ENCODE measurements at regions not wholly inside any gene's neighbourhood (a gene's known extent, or its start where the extent isn't known, plus 50 kb on each side); places are given as distances from the start of the nearest gene placed in this dataset.

DNA sequence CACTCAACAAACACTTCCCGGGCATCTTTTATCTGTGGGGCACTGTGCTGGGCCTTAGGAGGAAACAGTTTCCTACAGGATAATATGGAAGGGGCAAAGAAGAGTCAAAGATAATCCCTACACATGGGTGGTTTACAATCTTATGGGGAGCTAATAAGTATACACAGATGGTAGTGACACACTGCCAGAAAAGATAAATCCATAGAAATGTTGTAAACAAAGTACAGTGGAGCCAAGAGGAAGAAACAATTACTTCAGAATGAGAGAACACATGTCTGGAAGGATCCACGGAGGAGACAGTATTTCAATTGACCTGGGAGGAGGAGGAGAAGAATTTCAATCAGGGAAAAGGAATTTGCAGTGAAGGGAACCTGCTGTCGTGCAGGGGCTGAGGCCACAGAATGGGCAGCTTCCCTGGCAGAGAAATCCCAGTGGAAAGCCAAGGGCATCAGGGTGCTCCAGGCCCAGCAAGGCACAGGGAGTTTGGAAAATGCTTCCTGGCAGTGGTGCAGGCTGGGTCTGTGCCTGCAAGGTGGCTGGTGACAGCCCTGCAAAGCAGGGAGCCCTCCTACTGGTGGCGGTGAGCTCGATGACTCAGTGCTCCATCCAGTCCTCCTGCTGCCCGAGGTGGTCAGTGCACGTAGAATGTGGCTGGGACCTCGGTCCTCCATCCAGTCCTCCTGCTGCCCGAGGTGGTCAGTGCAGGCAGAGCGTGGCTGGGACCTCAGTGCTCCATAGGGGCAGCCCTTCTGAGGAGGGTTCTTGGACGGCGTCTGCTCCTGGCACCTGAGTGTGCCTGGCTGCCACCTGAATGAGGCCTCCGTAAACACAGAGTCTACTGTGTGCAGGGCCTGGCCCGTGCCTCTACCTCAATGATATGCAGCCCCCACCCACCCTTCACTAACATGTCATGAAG, 444.3 kb upstream of the B3GAT1 start:
- Histone ChIP-seq H3K9me3 (ENCODE audit: control insufficient read depth, insufficient read depth, low read depth, low read length) (no peaks in the 10 kb centered on the region), H3K36me3 (ENCODE audit: control insufficient read depth, insufficient read depth, low read length) (no peaks in the 10 kb centered on the region), H3K27ac (ENCODE audit: low read length) (no peak overlapping the region), H3K4me1 (ENCODE audit: control insufficient read depth, insufficient read depth, low read length) (no peaks in the 10 kb centered on the region), H3K27me3 (ENCODE audit: control insufficient read depth, insufficient read depth, low read length) (no peaks in the 10 kb centered on the region), H3K4me3 (ENCODE audit: low read depth in 2 of 2, low read length in 2 of 2) (no peak overlapping the region)
- in situ Hi-C loops (cut with HindIII; ENCODE audit: low pct_unique_long_range_greater_than_20kb, low sequenced_read_pairs): no loop called here
- ChIA-PET CTCF (no interaction called here), POLR2A (no interaction called here)
- intact Hi-C loops (cut with micrococcal nuclease; ENCODE audit: unreplicated experiment): no loop called here
- TF ChIP-seq SIN3A (IDR thresholded peaks at IDR 0.05; ENCODE audit: borderline replicate concordance, insufficient read depth, low read depth, low read length): no peak
- no peak for TF ChIP-seq POLR2AphosphoS5 (IDR thresholded peaks at IDR 0.05; ENCODE audit: low read depth, low read length)
- TF ChIP-seq TCF7L2 (IDR thresholded peaks at IDR 0.05; ENCODE audit: low read depth, low read length): no peak
- TF ChIP-seq, protein P1, sequence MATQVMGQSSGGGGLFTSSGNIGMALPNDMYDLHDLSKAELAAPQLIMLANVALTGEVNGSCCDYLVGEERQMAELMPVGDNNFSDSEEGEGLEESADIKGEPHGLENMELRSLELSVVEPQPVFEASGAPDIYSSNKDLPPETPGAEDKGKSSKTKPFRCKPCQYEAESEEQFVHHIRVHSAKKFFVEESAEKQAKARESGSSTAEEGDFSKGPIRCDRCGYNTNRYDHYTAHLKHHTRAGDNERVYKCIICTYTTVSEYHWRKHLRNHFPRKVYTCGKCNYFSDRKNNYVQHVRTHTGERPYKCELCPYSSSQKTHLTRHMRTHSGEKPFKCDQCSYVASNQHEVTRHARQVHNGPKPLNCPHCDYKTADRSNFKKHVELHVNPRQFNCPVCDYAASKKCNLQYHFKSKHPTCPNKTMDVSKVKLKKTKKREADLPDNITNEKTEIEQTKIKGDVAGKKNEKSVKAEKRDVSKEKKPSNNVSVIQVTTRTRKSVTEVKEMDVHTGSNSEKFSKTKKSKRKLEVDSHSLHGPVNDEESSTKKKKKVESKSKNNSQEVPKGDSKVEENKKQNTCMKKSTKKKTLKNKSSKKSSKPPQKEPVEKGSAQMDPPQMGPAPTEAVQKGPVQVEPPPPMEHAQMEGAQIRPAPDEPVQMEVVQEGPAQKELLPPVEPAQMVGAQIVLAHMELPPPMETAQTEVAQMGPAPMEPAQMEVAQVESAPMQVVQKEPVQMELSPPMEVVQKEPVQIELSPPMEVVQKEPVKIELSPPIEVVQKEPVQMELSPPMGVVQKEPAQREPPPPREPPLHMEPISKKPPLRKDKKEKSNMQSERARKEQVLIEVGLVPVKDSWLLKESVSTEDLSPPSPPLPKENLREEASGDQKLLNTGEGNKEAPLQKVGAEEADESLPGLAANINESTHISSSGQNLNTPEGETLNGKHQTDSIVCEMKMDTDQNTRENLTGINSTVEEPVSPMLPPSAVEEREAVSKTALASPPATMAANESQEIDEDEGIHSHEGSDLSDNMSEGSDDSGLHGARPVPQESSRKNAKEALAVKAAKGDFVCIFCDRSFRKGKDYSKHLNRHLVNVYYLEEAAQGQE (IDR thresholded peaks at IDR 0.05; ENCODE audit: insufficient read depth in 1 of 2, low read depth in 2 of 2, low read length in 1 of 2): no peak
- TF ChIP-seq, protein P2, sequence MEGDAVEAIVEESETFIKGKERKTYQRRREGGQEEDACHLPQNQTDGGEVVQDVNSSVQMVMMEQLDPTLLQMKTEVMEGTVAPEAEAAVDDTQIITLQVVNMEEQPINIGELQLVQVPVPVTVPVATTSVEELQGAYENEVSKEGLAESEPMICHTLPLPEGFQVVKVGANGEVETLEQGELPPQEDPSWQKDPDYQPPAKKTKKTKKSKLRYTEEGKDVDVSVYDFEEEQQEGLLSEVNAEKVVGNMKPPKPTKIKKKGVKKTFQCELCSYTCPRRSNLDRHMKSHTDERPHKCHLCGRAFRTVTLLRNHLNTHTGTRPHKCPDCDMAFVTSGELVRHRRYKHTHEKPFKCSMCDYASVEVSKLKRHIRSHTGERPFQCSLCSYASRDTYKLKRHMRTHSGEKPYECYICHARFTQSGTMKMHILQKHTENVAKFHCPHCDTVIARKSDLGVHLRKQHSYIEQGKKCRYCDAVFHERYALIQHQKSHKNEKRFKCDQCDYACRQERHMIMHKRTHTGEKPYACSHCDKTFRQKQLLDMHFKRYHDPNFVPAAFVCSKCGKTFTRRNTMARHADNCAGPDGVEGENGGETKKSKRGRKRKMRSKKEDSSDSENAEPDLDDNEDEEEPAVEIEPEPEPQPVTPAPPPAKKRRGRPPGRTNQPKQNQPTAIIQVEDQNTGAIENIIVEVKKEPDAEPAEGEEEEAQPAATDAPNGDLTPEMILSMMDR (IDR thresholded peaks at IDR 0.05): no peak
- DNase-seq (ENCODE audit: low read depth, low spot score) (no peak), ATAC-seq (peak; percentile 19; the same call in 1 of the 2 replicates)
- BruUV-seq (replicated peaks): no TSS peak

DNA sequence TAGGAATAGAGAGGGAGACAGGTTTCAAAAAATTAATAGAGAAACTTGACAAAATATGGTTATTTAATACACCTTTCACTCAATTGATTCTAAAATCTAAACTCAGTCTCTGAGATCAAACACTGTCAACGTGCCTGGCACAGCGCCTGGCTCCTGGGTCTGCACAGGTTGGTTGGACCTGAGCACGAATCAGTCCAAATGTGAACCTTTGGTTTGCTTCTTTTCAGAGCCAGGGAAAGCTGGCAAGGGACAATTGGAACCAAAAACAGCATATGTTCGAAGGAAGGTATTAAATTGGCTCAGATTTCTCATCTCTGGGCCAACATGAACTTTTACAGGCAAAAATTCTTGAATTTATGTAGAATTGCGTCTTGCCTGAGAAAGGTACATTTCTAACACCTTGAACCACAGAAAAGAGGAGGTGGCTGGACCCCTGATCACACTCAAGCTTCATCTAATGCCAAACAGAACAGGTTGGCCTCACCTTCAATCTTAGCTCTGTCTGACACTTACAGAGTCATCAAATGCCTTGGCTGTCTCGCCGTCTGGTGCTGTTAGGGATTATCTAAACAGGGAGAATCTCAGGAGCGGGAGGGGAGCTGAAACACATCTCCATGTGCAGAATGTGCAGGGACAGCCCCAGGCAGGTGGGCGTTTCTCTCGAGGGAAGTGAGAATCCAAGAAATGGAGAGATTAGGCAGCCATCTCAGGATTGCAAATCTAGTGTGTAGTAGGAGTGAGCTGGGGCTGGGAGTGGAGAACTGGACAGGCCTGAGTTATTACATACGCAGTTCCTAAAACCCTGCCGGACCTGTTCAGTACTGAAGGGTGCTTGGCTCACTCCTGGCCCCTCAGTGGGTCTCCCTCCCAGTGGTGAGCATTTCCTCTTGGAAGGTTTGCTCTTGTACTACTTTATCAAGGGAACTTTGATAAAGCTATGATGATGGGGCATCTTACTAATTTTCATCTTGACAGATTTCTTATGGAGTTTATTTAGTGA, 442.2 kb upstream of the B3GAT1 start:
- intact Hi-C loops (cut with micrococcal nuclease; ENCODE audit: unreplicated experiment) (no loop called here), in situ Hi-C loops (cut with HindIII; ENCODE audit: low pct_unique_long_range_greater_than_20kb, low sequenced_read_pairs) (no loop called here)
- no peaks in the 10 kb centered on the region for H3K27me3 ChIP-seq (ENCODE audit: control insufficient read depth, insufficient read depth, low read length)
- no TSS peak for BruUV-seq (replicated peaks)
- TF ChIP-seq TCF7L2 (IDR thresholded peaks at IDR 0.05; ENCODE audit: low read depth, low read length) (no peak), POLR2AphosphoS5 (IDR thresholded peaks at IDR 0.05; ENCODE audit: low read depth, low read length) (no peak), SIN3A (IDR thresholded peaks at IDR 0.05; ENCODE audit: borderline replicate concordance, insufficient read depth, low read depth, low read length) (no peak)
- TF ChIP-seq, protein P2 (IDR thresholded peaks at IDR 0.05): no peak
- TF ChIP-seq, protein P1 (IDR thresholded peaks at IDR 0.05; ENCODE audit: insufficient read depth in 1 of 2, low read depth in 2 of 2, low read length in 1 of 2): no peak
- H3K4me1 ChIP-seq (ENCODE audit: control insufficient read depth, insufficient read depth, low read length): no peaks in the 10 kb centered on the region
- no peak for DNase-seq (ENCODE audit: low read depth, low spot score)
- H3K9me3 ChIP-seq (ENCODE audit: control insufficient read depth, insufficient read depth, low read depth, low read length): no peaks in the 10 kb centered on the region
- H3K27ac ChIP-seq (ENCODE audit: low read length): no peak overlapping the region
- no peak for ATAC-seq
- no peak overlapping the region for H3K4me3 ChIP-seq (ENCODE audit: low read depth in 2 of 2, low read length in 2 of 2)
- H3K36me3 ChIP-seq (ENCODE audit: control insufficient read depth, insufficient read depth, low read length): no peaks in the 10 kb centered on the region
- ChIA-PET CTCF (no interaction called here), POLR2A (no interaction called here)

All from Panc1 (cell line).